Activated CD8-positive, alpha-beta T cell treated with anti-CD3 and anti-CD28 coated beads for 36 hours (primary cell): ENCODE measurements at regions not wholly inside any gene's neighbourhood (a gene's known extent, or its start where the extent isn't known, plus 50 kb on each side); places are given as distances from the start of the nearest gene placed in this dataset.

Experiments
- ATAC-seq: fragments of 200-7000 bp; cut with Tn5 transposase; one replicate; pipeline ENCODE4 v1.10.0; 2021; ENCODE audit warnings: mild to moderate bottlenecking, moderate library complexity
- CTCF ChIA-PET: fragments of 350-600 bp; sonication (Branson Sonifier 250); formaldehyde crosslinking; loops from one replicate; lab custom pipeline; 2021; ENCODE audit warnings: antibody characterized with exemption; lab: Charles Lee
- POLR2A ChIA-PET: fragments of 350-600 bp; sonication (Branson Sonifier 250); formaldehyde crosslinking; loops from one replicate; lab custom pipeline; 2021; ENCODE audit warnings: antibody characterized with exemption; lab: Charles Lee
- DNase-seq: peaks from one replicate; pipeline ENCODE4 v3.0.0-alpha.2; 2020
- H3K27ac Mint-ChIP-seq: one replicate; pipeline ENCODE4 v1.8.0; 2021; ENCODE audit warnings: mild to moderate bottlenecking, mixed read lengths
- H3K27me3 Mint-ChIP-seq: one replicate; pipeline ENCODE4 v1.8.0; 2021; ENCODE audit warnings: mixed read lengths
- H3K36me3 Mint-ChIP-seq: one replicate; pipeline ENCODE4 v1.8.0; 2021; ENCODE audit warnings: low read depth, mixed read lengths
- H3K4me1 Mint-ChIP-seq: one replicate; pipeline ENCODE4 v1.8.0; 2021; ENCODE audit warnings: low read depth, mixed read lengths
- H3K4me3 Mint-ChIP-seq: one replicate; pipeline ENCODE4 v1.8.0; 2021; ENCODE audit warnings: mild to moderate bottlenecking, moderate library complexity, mixed read lengths
- H3K9me3 Mint-ChIP-seq: one replicate; pipeline ENCODE4 v1.8.0; 2021; ENCODE audit warnings: mixed read lengths
- CTCF ChIP-seq: fragments of 200-600 bp; IDR thresholded peaks from one replicate; pipeline ENCODE4 v1.8.0; 2022; ENCODE audit warnings: antibody characterized with exemption, mild to moderate bottlenecking
- intact Hi-C: fragments of 100-400 bp; cut with micrococcal nuclease; formaldehyde crosslinking; loops from one replicate; pipeline ENCODE4 v1.10.0; 2022

- Mint-ChIP-seq H3K4me3 (no peak overlapping the region), H3K4me1 (peaks cover 8% of the 10 kb centered on the region), H3K9me3 (no peaks in the 10 kb centered on the region), H3K36me3 (no peaks in the 10 kb centered on the region), H3K27me3 (no peaks in the 10 kb centered on the region), H3K27ac (no peak overlapping the region)
- intact Hi-C loops: no loop called here
- ATAC-seq: no peak
- ChIA-PET POLR2A (interaction anchor here (1.3 kb wide), 1 partner anchor 20 kb away, joined by 4 read pairs; no protein-coding TSS in a partner anchor), CTCF (no interaction called here)
- no peak for DNase-seq
- TF ChIP-seq CTCF: no peak
Observed at GRCh38 chr2:239598732-239599090, 197.9 kb upstream of the HDAC4 start.

GRCh38 chr2:239598011-239598731, 197.4 kb upstream of the HDAC4 start:
- Mint-ChIP-seq H3K27me3 (no peaks in the 10 kb centered on the region), H3K4me1 (peaks cover 8% of the 10 kb centered on the region), H3K27ac (no peak overlapping the region), H3K4me3 (no peak overlapping the region), H3K9me3 (no peaks in the 10 kb centered on the region), H3K36me3 (no peaks in the 10 kb centered on the region)
- POLR2A ChIA-PET: interaction anchor here (1.3 kb wide), 1 partner anchor 19 kb away, joined by 4 read pairs; no protein-coding TSS in a partner anchor
- CTCF ChIA-PET: no interaction called here
- ATAC-seq (peak; percentile 62), DNase-seq (peak; percentile 11)
- TF ChIP-seq CTCF: no peak
- intact Hi-C loops: no loop called here

GRCh38 chr2:239597216-239597615, 196.4 kb upstream of the HDAC4 start:
- Mint-ChIP-seq H3K9me3 (no peaks in the 10 kb centered on the region), H3K27me3 (no peaks in the 10 kb centered on the region), H3K4me3 (no peak overlapping the region), H3K27ac (no peak overlapping the region), H3K4me1 (peaks cover 7% of the 10 kb centered on the region), H3K36me3 (no peaks in the 10 kb centered on the region)
- TF ChIP-seq CTCF: no peak
- intact Hi-C loops: no loop called here
- CTCF ChIA-PET: no interaction called here
- POLR2A ChIA-PET: no interaction called here
- DNase-seq (no peak), ATAC-seq (no peak)

- H3K27me3 Mint-ChIP-seq: no peaks in the 10 kb centered on the region
- intact Hi-C loops: no loop called here
- H3K4me1 Mint-ChIP-seq: peaks cover 6% of the 10 kb centered on the region
- no peaks in the 10 kb centered on the region for H3K36me3 Mint-ChIP-seq
- no peak for DNase-seq
- CTCF ChIA-PET: no interaction called here
- H3K4me3 Mint-ChIP-seq: no peak overlapping the region
- POLR2A ChIA-PET: no interaction called here
- ATAC-seq: no peak
- no peaks in the 10 kb centered on the region for H3K9me3 Mint-ChIP-seq
- no peak overlapping the region for H3K27ac Mint-ChIP-seq
- no peak for TF ChIP-seq CTCF
Observed at GRCh38 chr2:239596792-239597191, 196.0 kb upstream of the HDAC4 start.

- POLR2A ChIA-PET: no interaction called here
- CTCF ChIA-PET: no interaction called here
- Mint-ChIP-seq H3K27me3 (no peaks in the 10 kb centered on the region), H3K36me3 (no peaks in the 10 kb centered on the region), H3K4me1 (peaks cover 6% of the 10 kb centered on the region), H3K9me3 (no peaks in the 10 kb centered on the region), H3K4me3 (no peak overlapping the region), H3K27ac (no peak overlapping the region)
- ATAC-seq (no peak), DNase-seq (no peak)
- TF ChIP-seq CTCF: no peak
- intact Hi-C loops: no loop called here
Observed at GRCh38 chr2:239596253-239596652, 195.4 kb upstream of the HDAC4 start.
